B cell (primary cell): ENCODE measurements at regions not wholly inside any gene's neighbourhood (a gene's known extent, or its start where the extent isn't known, plus 50 kb on each side); places are given as distances from the start of the nearest gene placed in this dataset.

Experiments
- ATAC-seq: fragments of 200-7000 bp; cut with Tn5 transposase; one replicate; pipeline ENCODE4 v1.10.0; 2021; ENCODE audit warnings: low read depth, mild to moderate bottlenecking, moderate number of reproducible peaks, moderate library complexity
- CTCF ChIA-PET: fragments of 350-600 bp; sonication (Branson Sonifier 250); formaldehyde crosslinking; loops from one replicate; lab custom pipeline; 2021; ENCODE audit warnings: antibody characterized with exemption, inconsistent platforms; lab: Charles Lee
- POLR2A ChIA-PET: fragments of 350-600 bp; sonication (Branson Sonifier 250); formaldehyde crosslinking; loops from one replicate; lab custom pipeline; 2021; ENCODE audit warnings: antibody characterized with exemption; lab: Charles Lee
- DNase-seq: peaks from one replicate; pipeline ENCODE4 v3.0.0; 2013
- H2AFZ ChIP-seq: 2 replicates; pipeline ENCODE4 v1.6.1; 2012; ENCODE audit warnings: mild to moderate bottlenecking, low read depth, low read length; ENCODE audit not compliant: insufficient read depth, poor library complexity, severe bottlenecking
- H3K27ac ChIP-seq, 2 donors: 1 replicate in 1 of 2; 2 replicates in 1 of 2; pipeline ENCODE4 v1.5.1; 2012 to 2013; ENCODE audit warnings: low read length in 2 of 2, mild to moderate bottlenecking in 2 of 2, moderate library complexity in 1 of 2
- H3K27me3 ChIP-seq, 4 experiments: fragments of 200-600 bp in 1 of 4; sonication (generic) in 1 of 4; replicated peaks in 1 of 4; 1 replicate in 2 of 4; 2 replicates in 2 of 4; pipeline versions ENCODE4 v1.6.1 to v1.7.0; 2013 to 2016; ENCODE audit warnings: low read length in 3 of 4, mild to moderate bottlenecking in 2 of 4, mixed read lengths in 1 of 4, moderate library complexity in 1 of 4; ENCODE audit not compliant: insufficient read depth in 4 of 4, control insufficient read depth in 3 of 4; ENCODE audit errors: control extremely low read depth in 1 of 4
- H3K36me3 ChIP-seq, 2 experiments: replicated peaks in 1 of 2; 1 replicate in 1 of 2; 2 replicates in 1 of 2; pipeline versions ENCODE4 v1.6.1 to v1.7.1; 2013; ENCODE audit warnings: low read length in 1 of 2; ENCODE audit not compliant: insufficient read depth in 2 of 2, control insufficient read depth in 1 of 2; ENCODE audit errors: control extremely low read depth in 1 of 2, extremely low read depth in 1 of 2
- H3K4me1 ChIP-seq, 2 donors: fragments of 200-600 bp in 1 of 2; sonication (generic) in 1 of 2; 1 replicate in 1 of 2; 2 replicates in 1 of 2; pipeline versions ENCODE4 v1.5.1 to v1.6.1; 2013 to 2017; ENCODE audit warnings: low read length in 2 of 2; ENCODE audit not compliant: control insufficient read depth in 2 of 2, insufficient read depth in 2 of 2
- H3K4me2 ChIP-seq: replicated peaks from 2 replicates; pipeline ENCODE3; 2012; ENCODE audit warnings: mild to moderate bottlenecking, low read depth, low read length; ENCODE audit not compliant: poor library complexity, severe bottlenecking
- H3K4me3 ChIP-seq, 5 experiments: fragments of 200-600 bp in 1 of 5; sonication (generic) in 1 of 5; 1 replicate in 3 of 5; 2 replicates in 2 of 5; pipeline versions ENCODE4 v1.5.1 to v1.7.0; 2011 to 2016; ENCODE audit warnings: low read length in 4 of 5, mild to moderate bottlenecking in 4 of 5, low read depth in 2 of 5, control low read depth in 1 of 5, moderate library complexity in 1 of 5; ENCODE audit not compliant: insufficient read depth in 1 of 5; ENCODE audit errors: control extremely low read depth in 1 of 5, extremely low read depth in 1 of 5
- H3K79me2 ChIP-seq: fragments of 200-600 bp; sonication (generic); one replicate; pipeline ENCODE4 v1.6.0; 2016; ENCODE audit warnings: low read length; ENCODE audit not compliant: control insufficient read depth, insufficient read depth
- H3K9ac ChIP-seq: fragments of 200-600 bp; sonication (generic); 2 replicates; pipeline ENCODE4 v1.6.1; 2017; ENCODE audit warnings: mild to moderate bottlenecking, low read length, moderate library complexity
- H3K9me3 ChIP-seq, 3 donors: one replicate each; pipeline versions ENCODE4 v1.6.1 to v1.7.1; 2013; ENCODE audit warnings: low read length in 2 of 3; ENCODE audit not compliant: control insufficient read depth in 2 of 3, insufficient read depth in 1 of 3; ENCODE audit errors: control extremely low read depth in 1 of 3
- H4K20me1 ChIP-seq: 2 replicates; pipeline ENCODE4 v1.6.0; 2012; ENCODE audit warnings: mild to moderate bottlenecking, low read length; ENCODE audit not compliant: insufficient read depth, control insufficient read depth, poor library complexity, severe bottlenecking
- H3K27ac Mint-ChIP-seq: one replicate; pipeline ENCODE4 v1.8.0; 2021; ENCODE audit warnings: mixed read lengths
- H3K27me3 Mint-ChIP-seq: one replicate; pipeline ENCODE4 v1.8.0; 2021; ENCODE audit warnings: mixed read lengths
- H3K4me1 Mint-ChIP-seq: one replicate; pipeline ENCODE4 v1.8.0; 2021; ENCODE audit warnings: mixed read lengths
- H3K4me3 Mint-ChIP-seq: one replicate; pipeline ENCODE4 v1.8.0; 2021; ENCODE audit warnings: mixed read lengths
- H3K9me3 Mint-ChIP-seq: one replicate; pipeline ENCODE4 v1.8.0; 2022; ENCODE audit warnings: mixed read lengths; ENCODE audit not compliant: insufficient read depth
- CTCF ChIP-seq: fragments of 200-600 bp; IDR thresholded peaks from one replicate; pipeline ENCODE4 v1.8.0; 2022; ENCODE audit warnings: antibody characterized with exemption, mild to moderate bottlenecking
- EZH2 ChIP-seq: IDR thresholded peaks from 2 replicates; pipeline ENCODE4 v1.6.1; 2012; ENCODE audit warnings: borderline replicate concordance, low read depth, mild to moderate bottlenecking, moderate library complexity, low read length; ENCODE audit not compliant: insufficient read depth, poor library complexity, severe bottlenecking
- WGBS: methylation state at CpG from one replicate; pipeline ENCODE4 v1.1.5; 2013; ENCODE audit warnings: missing lambda C conversion rate; ENCODE audit not compliant: insufficient coverage; 5-methylcytosine and 5-hydroxymethylcytosine counted together
- intact Hi-C: fragments of 100-400 bp; cut with micrococcal nuclease; formaldehyde crosslinking; loops from one replicate; pipeline ENCODE4 v1.10.0; 2022

DNA sequence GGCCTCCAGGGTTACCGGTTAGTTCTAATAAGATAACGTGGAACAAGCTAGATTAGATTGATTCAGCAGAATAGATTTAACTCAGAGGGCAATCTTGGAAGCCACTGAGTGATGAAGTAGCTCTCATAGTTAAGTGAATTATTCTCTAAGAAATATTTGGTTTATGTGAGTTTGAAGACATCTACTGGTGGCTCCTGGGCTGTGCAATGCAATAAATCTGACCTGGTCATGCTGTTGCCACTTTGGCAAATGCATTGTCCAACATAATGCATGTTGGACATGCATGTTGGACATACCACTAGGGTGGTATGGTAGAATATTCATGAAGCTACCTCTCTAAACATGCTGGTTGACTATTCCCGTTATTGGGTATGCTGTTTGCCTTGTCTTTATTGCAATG, 493.7 kb upstream of the VRK2 start:
- intact Hi-C loops, result no loop called here
- 100% methylated on average over 2 of the region's 3 CpGs for WGBS
- no peak overlapping the region for H3K27ac ChIP-seq
- Mint-ChIP-seq H3K27ac (no peak overlapping the region), H3K27me3 (no peaks in the 10 kb centered on the region), H3K4me3 (no peak overlapping the region), H3K4me1 (peaks cover 7% of the 10 kb centered on the region), H3K9me3 (peaks cover 2% of the 10 kb centered on the region)
- H3K4me2 ChIP-seq, result no peak overlapping the region
- ATAC-seq (no peak), DNase-seq (no peak)
- no peak overlapping the region for H3K4me3 ChIP-seq
- ChIA-PET CTCF (no interaction called here), POLR2A (no interaction called here)
- peaks cover 0 to 4% of the 10 kb centered on the region in 2 donors for H3K4me1 ChIP-seq
- H3K9me3 ChIP-seq, result peaks cover 0 to 2% (median 0%) of the 10 kb centered on the region in 3 donors
- TF ChIP-seq CTCF, result no peak
- no peak for TF ChIP-seq EZH2
- no peaks in the 10 kb centered on the region for H4K20me1 ChIP-seq
- no peak overlapping the region for H2AFZ ChIP-seq
- H3K79me2 ChIP-seq, result no peaks in the 10 kb centered on the region
- no peak overlapping the region for H3K9ac ChIP-seq
- no peaks in the 10 kb centered on the region for H3K27me3 ChIP-seq
- H3K36me3 ChIP-seq, result no peaks in the 10 kb centered on the region

DNA sequence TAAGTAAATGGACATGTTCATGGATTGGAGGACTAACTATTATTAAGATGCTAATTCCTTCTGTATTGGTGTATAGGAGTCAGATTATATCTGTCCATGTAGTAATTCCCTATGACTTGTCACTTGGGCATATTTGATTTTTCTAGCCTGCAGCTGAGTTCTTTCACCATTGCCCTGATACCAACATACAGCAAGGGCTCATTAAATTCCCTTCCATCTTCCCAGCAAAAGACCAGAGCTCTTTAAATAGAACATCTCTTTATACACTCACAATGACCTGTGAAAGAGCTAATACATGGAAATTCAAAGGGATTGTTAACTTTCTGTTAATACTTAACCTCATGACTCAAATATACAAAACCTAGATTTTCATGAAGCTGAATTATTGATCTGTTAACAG, 492.3 kb upstream of the VRK2 start:
- Histone ChIP-seq H3K27me3 (no peaks in the 10 kb centered on the region), H3K4me3 (no peak overlapping the region), H3K4me1 (peaks cover 0 to 4% of the 10 kb centered on the region in 2 donors), H3K9ac (no peak overlapping the region), H3K79me2 (no peaks in the 10 kb centered on the region), H3K27ac (no peak overlapping the region), H3K9me3 (peaks cover 0 to 2% (median 0%) of the 10 kb centered on the region in 3 donors), H3K4me2 (no peak overlapping the region), H4K20me1 (no peaks in the 10 kb centered on the region), H3K36me3 (no peaks in the 10 kb centered on the region), H2AFZ (no peak overlapping the region)
- TF ChIP-seq EZH2, result no peak
- no peak for TF ChIP-seq CTCF
- no peak overlapping the region for H3K4me3 Mint-ChIP-seq
- no peak for DNase-seq
- ATAC-seq, result no peak
- POLR2A ChIA-PET, result no interaction called here
- H3K9me3 Mint-ChIP-seq, result peaks cover 2% of the 10 kb centered on the region
- H3K27me3 Mint-ChIP-seq, result no peaks in the 10 kb centered on the region
- H3K27ac Mint-ChIP-seq, result no peak overlapping the region
- H3K4me1 Mint-ChIP-seq, result peaks cover 7% of the 10 kb centered on the region
- CTCF ChIA-PET, result no interaction called here
- intact Hi-C loops, result no loop called here
